CD4-positive, alpha-beta T cell treated with Interleukin-12 subunit alpha and Interleukin-12 subunit beta, for 1 hour (primary cell): ENCODE measurements at regions not wholly inside any gene's neighbourhood (a gene's known extent, or its start where the extent isn't known, plus 50 kb on each side); places are given as distances from the start of the nearest gene placed in this dataset.

Experiments
- DNase-seq: peaks from one replicate; pipeline ENCODE4 v3.0.0-alpha.2; 2020

DNA sequence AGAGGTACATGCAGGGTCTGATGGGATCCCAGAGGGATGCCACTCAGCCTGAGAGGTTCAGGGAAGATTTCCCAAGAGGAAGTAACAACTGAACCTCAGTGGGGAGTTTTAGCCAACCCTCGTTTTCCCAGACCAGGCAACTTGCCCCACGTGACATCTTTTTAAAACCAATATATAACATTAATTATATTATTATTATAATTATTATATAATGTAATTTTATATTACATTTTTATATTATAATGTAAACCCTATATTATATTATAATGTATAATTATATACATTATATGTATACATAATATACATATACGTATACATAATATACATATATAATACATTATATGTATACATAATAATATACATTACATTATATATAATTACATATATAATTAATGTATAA is 62.8 kb upstream of the WWC1 start:
- no peak for DNase-seq

DNA sequence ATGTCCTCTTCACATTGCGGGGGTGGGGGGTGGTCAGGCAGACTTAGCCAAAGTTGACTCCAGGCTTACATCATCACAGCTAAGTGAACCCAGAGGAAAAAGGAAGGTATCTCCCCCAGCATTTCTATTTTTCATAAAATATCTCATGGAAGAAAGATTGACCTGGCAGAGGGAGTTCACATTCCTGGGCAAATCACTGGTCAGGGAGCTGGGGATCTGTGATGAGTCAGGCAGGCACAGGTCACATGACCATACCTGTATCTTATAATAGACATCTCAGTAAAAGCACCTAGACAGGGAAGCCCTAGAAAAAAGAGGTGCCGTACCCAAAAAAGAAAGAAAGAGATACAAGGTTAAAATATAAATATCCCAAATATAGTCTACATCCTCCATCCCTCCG is 57.3 kb upstream of the WWC1 start:
- DNase-seq = no peak

DNA sequence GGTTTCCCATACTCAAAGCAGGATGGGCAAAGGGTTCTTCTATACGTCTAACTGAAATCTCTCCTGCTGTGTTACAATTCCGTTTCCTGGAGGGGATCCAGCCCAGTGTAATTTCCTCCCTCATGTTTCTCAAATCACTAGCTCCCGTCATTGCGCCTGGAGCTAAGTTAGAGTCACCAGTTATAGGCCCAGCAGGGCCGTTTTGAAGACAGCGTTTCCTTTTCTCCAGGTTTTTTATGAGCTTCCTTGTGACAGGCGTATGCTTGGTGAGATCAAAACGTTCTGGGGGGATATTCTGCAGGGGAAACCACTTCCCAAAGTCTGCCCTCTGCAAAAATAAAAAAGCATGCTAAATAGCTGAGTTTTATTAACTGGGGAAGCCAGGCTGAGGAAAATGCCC is 53.0 kb upstream of the WWC1 start:
- no peak for DNase-seq

DNA sequence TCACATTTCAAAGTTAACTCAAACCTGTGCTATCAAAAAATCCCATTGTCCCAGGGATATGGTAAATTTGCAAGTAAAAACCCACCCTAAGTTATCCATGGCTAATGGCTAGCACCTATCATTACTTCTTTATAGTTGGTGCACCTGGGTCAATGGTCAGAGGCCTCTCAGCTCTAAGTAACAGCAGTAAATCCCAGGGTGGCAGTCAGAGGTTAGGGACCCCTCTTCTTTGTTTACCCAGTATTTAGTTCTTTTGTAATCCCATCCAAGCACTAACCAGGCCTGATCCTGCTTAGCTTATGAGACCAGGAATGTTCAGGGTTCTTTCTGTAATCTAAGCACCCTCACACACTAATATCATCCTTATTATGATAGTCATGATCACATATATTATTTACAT is 52.1 kb upstream of the WWC1 start:
- no peak for DNase-seq
